Anterior cingulate cortex (tissue), 58 donors: ENCODE measurements at regions not wholly inside any gene's neighbourhood (a gene's known extent, or its start where the extent isn't known, plus 50 kb on each side); places are given as distances from the start of the nearest gene placed in this dataset.

Experiments used
- DNase-seq, 58 donors: peaks; one replicate each; lab custom pipeline; 2025; lab: John Stamatoyannopoulos, UW

DNA sequence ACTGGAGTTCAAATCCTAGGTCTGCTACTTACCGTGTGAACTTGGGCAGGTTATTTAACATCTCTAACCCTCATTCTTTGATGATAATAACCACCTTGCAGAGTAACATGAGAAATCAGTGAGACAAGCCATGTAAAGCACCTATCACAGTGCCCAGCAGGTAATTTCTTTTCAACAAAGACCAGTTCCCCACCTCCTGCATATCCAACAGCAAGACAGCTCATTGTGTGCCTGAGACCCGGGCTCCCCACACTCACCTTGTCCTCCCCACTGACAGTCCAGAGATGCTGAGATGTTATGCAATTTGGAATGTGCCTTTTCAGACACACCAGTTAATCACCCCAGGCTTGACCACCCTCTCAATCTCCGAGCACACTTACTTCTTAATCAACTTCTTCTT is 367.6 kb upstream of the DAB1 start:
- no peak for DNase-seq

DNA sequence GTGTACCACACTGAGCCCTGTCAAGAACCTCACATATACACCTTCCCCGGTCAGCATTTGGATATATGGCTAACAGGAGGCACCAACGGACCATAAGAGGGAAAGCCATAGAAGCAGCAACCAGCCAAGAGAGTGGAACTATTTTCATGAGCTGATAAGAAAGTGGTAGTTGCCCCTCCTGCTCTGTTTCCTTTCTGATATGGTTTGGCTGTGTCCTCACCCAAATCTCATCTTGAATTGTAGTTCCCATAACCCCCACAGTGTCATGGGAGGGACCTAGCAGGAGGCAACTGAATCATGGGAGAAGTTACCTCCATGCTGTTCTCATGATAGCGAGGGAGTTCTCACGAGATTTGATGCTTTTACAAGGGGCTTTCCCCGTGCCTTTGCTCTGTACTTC is 366.1 kb upstream of the DAB1 start:
- no peak for DNase-seq

DNA sequence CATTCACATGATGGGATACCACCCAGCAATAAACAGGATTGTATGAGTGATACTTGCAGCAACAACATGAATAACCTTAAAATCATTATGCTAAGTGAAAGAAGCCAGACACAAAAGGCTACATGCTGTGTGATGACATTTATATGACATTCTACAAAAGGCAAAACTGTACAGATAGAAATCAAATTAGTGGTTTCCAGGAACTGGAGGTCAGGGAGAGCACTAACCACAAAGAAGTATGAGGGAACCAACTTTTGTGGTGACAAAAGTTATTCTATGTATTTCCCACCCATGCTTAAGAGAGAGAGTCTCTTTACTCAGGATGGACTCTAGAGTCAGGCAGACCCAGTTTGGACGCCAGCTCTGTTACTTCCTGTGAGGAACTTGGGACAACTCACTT is 364.5 kb upstream of the DAB1 start:
- DNase-seq = no peak

DNA sequence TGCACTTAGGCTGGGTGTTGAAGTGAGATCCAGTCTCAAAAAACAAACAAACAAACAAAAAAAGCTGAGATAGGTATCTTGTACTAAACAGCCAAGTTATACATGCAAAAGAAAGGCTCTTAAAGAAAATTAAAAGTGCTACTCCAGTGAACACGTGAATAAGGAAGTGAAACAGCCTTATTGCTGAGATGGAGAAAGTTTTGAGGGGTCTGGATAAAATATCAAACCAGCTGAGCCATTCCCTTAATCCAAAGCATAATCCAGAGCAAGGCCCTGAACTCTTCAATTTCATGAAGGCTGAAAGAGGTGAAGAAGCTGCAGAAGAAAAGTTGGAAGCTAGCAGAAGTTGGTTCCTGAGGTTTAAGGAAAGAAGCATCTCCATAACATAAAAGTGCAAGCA is 360.5 kb upstream of the DAB1 start:
- DNase-seq = no peak

DNA sequence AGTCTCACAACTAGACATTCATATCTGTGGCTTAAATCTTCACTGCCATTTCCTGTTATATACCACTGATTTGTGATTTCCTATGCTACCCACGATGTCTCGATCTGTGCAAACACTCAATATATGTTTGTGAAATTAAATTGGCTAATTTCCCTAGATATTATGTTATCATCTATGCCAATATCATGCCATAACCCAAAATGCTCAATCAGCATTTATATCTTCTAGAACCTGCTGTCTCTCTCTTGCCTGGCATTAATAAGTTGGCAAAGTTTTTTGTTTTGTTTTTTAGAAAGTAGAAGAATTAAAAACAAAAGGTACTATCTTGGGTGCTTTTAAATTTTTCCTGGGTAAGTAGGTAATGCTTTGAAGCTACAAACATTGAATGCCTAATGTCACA is 358.5 kb upstream of the DAB1 start:
- DNase-seq = no peak

DNA sequence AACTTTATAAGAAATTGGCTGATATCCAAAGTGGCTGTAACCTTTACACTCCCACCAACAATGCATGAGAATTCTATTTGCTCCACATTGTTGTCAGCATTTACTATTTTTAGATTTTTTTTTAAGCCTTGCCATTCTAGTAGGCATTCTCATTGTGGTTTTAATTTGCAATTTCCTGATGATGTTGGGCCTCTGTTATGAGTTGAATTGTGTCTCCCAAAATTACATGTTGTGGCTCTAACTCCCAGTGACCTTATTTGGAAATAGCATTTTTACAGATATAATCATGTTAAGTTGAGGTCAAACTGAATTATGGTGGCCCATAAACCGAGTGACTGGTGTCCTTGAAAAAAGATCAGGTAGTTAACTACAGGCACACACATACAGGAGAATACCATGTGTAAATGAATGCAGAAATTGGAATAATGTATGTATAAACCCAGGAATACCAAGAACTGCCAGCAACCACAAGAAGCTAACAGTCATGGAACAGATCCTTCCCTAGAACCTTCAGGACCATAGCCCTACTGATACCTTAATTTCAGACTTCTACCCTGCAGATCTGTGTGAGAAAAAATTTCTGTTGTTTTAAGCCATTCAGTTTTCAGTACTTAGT is 348.8 kb upstream of the DAB1 start:
- DNase-seq = no peak

DNA sequence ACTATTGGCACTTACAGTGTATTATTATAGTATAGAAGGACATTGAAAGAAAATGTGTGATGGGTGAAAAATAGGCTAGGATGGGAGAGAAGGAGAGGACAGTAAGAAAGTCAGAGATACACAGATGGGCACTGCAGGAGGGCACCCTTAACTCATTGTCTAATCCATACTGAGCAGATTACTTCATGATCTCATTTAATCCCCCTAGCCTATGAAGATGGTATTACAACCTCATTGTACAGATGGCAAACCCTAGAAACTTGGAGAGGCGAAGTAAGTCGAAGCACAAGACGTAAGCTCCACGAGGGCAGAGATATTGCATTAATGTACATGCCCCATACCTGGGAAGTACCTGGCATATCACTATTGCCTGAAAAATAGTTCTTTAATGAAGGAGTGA is 346.9 kb upstream of the DAB1 start:
- no peak for DNase-seq

DNA sequence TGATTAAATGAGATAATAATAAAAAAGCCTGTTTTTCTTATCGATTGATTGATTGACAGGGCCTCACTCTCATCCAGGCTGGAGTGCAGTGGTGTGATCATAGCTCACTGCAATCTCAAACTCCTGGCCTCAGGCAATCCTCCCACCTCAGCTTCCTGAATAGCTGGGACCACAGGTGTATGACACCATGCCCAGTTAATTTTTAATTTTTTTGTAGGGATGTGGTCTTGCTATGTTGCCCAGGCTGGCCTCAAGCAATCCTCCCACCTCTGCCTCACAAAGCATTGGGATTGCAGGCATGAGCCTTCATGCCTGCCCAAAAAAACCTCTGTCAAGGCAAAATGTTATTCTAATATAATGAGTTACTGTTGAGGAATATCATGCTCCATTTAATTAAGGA is 346.4 kb upstream of the DAB1 start:
- DNase-seq = no peak

DNA sequence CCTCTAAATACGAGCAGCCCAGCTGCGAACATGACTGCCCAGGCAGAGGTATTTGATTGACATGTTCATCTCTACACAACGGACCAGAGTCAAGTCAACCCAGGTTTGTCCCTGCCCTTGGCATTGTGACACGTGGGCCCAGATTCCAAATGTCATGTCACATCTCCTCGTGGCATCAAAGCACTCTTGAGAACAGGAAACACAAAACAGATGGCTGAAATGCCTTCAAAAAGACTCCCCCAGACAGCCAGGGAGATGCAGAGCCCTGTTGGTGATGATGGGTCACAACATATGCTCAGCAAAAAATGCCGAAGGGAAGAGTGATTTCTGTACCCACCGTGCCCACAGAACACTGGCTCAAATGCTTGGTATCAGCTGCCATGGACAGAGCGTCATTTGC is 337.8 kb upstream of the DAB1 start:
- no peak for DNase-seq

DNA sequence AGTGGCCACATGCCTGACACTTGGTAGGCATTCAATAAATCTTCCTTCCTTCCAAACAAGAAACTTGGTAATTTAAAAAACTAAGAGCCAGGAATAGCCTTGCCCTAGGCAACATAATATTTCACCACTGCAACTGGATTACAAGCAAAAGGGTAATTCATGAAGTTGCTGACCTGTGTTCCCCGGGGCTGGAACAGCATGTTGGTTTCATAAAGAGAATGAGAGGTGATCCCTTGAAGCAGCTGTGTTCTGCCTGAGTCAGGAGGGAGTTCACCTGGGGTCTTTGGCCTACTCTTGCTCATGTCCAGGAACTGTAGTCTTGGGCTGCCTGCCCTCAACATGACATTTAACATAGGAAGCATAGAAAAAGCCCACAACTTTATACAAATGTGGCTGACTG is 329.0 kb upstream of the DAB1 start:
- no peak for DNase-seq

DNA sequence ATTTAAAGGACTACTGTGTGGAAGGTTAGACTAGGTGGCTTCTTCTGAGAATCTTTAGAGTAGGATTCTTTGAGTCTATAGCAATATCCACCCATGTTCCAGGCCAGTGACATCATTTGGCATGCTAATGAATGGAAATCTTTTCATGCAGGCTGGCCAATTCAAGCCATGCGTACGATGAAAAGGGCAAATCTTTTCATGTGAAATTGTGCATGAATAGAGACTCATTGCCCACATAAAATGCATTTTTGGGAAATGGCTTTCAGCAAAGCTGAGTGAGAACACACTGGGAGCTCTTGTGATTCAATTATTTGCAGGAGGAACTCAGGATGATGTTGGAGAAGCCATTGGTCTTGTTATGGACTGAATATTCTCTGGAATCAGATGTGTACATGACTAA is 324.9 kb upstream of the DAB1 start:
- DNase-seq = no peak

DNA sequence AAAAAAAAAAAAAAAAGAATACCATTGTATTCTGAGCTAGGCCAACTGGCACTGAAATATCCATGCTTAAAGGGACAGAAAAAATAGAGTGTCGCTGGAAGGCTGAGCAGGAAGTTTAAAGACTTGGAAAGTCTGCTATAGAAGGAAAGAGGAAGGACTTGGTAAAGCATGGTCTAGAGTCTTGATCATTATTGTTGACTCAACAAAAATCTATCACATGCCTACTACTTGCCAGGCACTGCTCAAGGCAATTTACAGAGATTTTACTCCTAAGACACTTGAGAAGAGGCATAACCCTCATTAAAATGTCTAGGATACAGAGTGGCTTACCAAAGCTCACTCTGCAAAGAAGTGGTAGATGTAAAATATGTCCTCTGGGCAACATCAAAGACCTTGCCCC is 324.0 kb upstream of the DAB1 start:
- no peak for DNase-seq

DNA sequence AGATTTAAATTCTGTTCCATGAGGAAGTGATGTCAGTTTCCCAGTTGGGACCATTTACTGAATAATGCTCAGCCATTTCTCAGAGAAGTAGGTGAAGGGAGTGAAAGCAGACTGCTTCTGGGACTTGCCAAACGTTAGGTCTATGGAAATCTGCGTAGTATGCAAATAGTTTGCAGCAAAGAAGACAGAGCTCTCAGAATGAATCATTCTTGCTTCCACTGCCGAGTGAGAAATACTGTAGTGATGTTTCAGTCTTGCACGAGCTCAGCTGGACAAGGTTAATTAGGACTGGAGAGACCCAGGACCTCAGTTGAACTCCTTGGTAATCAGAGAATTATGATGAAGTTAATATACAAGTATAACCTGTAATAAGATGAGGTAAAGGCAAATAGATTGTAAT is 317.7 kb upstream of the DAB1 start:
- no peak for DNase-seq

DNA sequence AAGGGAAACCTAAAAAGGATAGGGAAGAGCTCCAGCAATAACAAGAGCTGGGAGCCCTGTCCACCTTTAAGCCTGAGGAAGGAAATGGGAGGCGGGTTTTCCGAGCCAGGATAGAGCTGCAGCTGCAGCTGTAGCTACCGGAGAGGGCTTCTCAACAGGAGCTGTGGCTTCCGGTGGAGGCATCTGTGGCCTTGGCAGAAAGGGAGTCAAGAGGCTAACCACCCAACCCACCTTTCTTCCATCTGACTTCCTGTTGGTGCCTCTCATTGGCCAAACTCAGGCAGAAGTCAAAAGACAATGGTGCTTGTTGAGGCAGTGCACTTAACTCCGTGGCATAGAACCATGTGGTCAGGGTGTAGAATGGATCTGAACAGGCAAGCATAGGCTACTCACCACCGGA is 313.1 kb upstream of the DAB1 start:
- no peak for DNase-seq

DNA sequence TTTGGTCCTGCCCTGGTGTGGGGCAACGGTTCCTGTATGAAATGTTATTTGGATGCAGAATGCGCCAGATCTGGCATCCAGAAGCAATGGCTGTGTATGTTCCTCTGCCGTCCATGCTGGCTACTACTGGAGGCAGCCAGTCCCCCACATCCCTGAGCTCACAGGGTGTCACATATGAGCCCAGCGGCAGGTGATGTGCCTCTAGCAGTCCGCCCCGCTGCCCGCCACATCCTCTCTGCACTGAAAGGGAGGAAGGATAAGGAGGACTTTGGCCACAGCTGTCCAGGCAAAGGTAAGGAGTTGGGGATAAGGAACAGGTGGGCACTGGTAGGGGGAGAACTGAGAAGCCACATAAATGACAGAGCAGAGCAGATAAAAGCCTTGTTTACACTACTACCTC is 305.3 kb upstream of the DAB1 start:
- no peak for DNase-seq

DNA sequence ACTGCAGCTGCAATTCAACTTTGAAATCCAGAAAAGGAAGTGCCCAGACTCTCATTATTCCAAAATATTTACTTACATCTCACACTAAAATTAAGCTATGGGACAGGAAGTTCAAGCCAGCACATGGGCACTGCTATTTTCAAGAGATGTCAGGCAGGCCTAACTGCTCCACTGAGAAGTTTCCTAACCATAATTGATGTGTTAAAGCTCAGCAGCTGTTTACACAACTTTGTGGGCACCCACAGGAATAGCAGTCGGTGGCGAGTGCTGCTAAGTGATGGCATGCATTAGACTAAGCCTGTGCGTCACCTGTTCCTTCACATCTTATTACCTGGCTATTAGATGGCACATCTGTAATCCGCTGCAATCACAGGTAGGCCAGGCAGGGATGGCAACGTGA is 303.3 kb upstream of the DAB1 start:
- DNase-seq = no peak

DNA sequence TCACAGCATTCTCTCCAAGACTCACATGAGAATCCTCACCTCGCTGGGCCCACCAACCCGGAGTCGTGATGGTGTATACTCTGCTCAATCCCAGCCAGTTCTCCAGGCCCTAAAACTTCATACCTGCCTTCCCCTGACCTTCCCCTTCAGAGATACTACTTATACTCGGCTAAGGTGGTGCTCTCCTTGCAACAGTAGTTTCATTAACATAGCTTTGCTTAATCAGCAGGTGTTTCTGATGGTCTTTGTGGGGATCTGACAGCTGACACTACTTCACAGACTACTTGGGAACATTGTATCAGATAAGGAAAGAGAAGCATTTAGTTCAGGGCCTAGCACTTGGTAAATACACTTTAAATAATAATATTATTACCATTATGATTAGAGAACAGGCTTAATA is 301.5 kb upstream of the DAB1 start:
- DNase-seq = no peak

DNA sequence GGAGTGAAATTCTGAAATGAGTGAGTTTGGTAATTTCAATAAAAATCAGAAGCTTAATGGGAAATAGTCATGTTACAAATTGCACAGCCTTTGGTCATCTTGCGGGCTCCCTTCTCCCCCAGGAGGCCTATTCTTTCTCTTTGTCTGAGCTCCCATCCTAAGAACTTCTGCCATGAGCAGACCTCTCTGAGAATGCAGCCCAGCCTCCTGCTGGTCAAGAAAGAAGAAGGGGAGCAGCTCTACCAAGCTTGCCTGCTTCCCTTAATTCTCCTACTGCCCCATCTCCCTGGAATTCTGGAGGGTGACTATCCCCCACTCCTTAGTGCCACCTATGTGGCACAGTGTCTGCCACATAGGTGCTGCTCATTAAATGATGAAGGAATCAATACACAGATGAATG is 300.7 kb upstream of the DAB1 start:
- no peak for DNase-seq

DNA sequence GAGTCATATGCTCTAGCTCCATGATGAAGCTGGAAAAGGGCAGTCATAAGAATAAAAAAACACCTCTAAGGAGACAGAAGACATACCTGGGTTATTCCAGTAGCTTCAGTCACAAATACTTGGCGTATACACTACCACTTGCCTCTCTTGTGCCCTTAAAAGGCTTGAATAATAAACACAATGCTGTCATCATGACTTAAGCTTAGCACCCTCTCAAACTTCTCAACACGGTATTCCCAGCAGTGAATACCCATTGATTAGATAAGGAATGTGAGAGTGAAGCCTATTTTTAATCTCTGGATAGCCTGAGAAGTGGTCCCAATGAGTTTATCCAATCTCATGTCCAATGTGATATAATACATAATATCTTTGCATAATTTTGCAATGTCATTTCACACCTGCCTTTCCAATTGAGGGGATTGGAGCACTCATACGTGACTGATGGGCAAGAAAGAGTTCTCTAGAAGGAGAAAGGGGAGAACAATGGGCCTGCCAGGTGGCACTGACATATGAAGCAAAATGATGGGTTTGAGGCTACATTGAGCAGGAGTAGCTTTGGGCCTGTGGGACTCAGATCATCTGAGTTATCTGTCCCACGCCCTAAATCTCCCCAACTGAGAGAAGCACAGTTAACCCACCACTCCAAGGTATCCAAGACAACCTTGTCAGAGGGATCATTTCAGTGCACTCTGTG is 298.6 kb upstream of the DAB1 start:
- no peak for DNase-seq

DNA sequence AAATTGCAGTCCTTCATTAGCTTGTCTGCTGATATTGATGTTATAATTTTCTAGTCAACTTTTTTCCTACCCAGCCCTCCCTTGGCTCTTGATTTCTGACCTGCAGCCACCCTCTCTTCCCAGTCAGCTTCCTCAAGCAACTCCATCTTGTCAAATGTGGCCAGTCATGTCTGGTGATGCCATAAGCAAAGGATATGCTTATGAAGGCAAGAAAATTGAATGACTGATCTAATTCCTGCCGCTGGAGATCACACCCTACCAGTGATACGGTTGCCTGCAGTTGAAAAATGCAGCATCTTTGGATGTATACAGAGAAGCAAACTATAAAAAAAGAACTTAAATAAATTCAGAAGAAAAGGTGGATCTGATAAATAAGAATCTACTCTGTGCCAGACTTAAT is 297.1 kb upstream of the DAB1 start:
- no peak for DNase-seq

DNA sequence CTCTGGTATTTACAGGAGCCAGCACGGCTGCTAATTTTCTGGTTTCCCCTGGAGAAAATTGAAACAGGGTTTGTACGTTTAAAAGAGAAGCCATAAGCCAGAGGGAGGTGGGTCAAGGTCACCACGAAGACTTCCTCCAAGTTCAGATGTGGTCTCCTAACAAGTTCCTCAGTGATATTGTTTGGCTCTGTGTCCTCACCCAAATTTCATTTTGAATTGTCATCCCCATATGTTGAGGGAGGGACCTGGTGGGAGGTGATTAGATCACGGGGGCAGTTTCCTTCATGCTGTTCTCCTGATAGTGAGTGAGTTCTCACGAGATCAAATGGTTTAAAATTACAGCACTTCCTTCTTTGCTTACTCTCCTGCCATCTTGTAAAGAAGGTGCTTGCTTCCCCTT is 295.4 kb upstream of the DAB1 start:
- DNase-seq = no peak

DNA sequence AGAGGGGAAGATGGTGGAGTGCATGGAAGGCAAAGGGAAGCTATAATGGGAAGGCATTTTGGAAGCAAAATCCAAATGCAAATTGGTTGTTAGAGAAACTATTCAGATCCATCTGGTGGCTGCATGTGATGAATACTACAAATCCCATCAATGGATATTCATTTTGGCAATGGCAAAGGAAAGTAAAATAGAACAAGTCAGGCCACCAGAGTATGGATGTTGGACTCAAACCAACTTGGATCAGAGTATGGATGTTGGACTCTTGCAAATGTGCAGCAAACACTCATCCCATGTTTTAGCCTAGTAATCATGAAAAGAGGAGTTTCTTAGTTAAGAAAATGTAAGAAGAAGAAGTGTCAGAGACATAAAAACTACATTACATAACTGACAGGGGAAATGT is 289.6 kb upstream of the DAB1 start:
- DNase-seq = no peak

DNA sequence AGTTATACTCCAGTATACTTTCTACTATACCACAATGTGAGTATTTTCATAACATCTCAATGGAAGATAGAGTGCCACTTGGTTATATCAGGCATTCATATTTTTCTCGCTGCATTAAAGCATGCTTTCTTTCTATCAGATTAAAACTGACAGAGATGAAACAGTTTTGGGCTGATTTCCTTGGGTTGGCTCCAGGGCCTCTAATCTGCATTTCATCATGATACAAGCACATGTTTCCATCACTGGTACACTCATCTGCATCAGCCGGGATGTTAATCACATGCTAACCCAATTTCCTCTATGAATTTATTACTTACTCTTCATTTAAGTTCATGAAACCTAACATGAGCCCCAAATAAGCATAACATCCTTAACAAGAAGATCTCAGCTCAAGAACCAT is 289.0 kb upstream of the DAB1 start:
- DNase-seq = no peak
